EL (cell line): ENCODE measurements at regions not wholly inside any gene's neighbourhood (a gene's known extent, or its start where the extent isn't known, plus 50 kb on each side); places are given as distances from the start of the nearest gene placed in this dataset.
"Not testable (repeated sequence)": the region's sequence is repeated elsewhere in the genome, so short reads cannot be mapped to it uniquely, and the experiment has no call there.

Experiments
- DNase-seq: peaks from one replicate; pipeline ENCODE4 v3.0.0-alpha.2; 2016

GRCh38 chr2:595141-595815 lies 81.9 kb downstream of the TMEM18 start:
- no peak for DNase-seq

GRCh38 chr2:594297-594949 lies 82.8 kb downstream of the TMEM18 start:
- DNase-seq, result no peak

- no peak for DNase-seq
Measured at GRCh38 chr2:593356-594026, 83.7 kb downstream of the TMEM18 start.

- DNase-seq, result no peak
Measured at GRCh38 chr2:592737-593136, 84.5 kb downstream of the TMEM18 start.

- no peak for DNase-seq
Measured at GRCh38 chr2:590214-591175, 86.7 kb downstream of the TMEM18 start.

GRCh38 chr2:589281-590130 lies 87.7 kb downstream of the TMEM18 start:
- DNase-seq, result no peak

- no peak for DNase-seq
Measured at GRCh38 chr2:588074-588645, 89.0 kb downstream of the TMEM18 start.

- no peak for DNase-seq
Measured at GRCh38 chr2:587087-587960, 89.9 kb downstream of the TMEM18 start.

GRCh38 chr2:586641-587076 lies 90.5 kb downstream of the TMEM18 start:
- DNase-seq, result no peak

- no peak for DNase-seq
Measured at GRCh38 chr2:584863-585823, 92.1 kb downstream of the TMEM18 start.

- DNase-seq, result no peak
Measured at GRCh38 chr2:583666-584065, 93.5 kb downstream of the TMEM18 start.

GRCh38 chr2:582792-583528 lies 94.2 kb downstream of the TMEM18 start:
- no peak for DNase-seq

- not testable (repeated sequence) for DNase-seq
Measured at GRCh38 chr2:582289-582688, 94.9 kb downstream of the TMEM18 start.

GRCh38 chr2:579961-580360 lies 97.2 kb downstream of the TMEM18 start:
- DNase-seq, result no peak

- DNase-seq, result no peak
Measured at GRCh38 chr2:579351-579886, 97.8 kb downstream of the TMEM18 start.

GRCh38 chr2:576292-576691 lies 100.9 kb downstream of the TMEM18 start:
- no peak for DNase-seq

- DNase-seq, result no peak
Measured at GRCh38 chr2:575727-576236, 101.4 kb downstream of the TMEM18 start.
